A204.1 (cell line): ENCODE measurements at regions not wholly inside any gene's neighbourhood (a gene's known extent, or its start where the extent isn't known, plus 50 kb on each side); places are given as distances from the start of the nearest gene placed in this dataset.
"Not testable (repeated sequence)": the region's sequence is repeated elsewhere in the genome, so short reads cannot be mapped to it uniquely, and the experiment has no call there.

Source experiments
- FAIRE-seq: peaks from 2 replicates; lab custom pipeline; 2012; peaks lifted over from hg19 to GRCh38; lab: Jason Lieb, UNC

DNA sequence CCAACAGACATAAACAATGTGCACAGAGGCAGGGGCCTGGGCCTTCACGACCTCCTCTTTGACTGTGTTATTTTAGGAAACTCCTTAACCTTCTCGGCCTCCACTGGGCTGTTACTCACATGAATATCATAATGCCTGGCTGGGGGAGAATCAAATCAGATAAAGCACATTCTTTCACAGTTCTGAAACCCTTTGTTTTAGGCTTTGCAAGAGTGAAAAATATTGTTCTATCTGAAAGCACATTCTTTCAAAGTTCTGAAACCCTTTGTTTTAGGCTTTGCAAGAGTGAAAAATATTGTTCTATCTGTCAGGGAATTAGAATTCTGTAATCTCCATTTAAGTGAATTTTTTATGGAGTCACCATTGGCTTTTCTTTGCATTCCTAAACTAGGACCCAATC is 50.7 kb upstream of the SYNDIG1 start:
- FAIRE-seq, result no peak

DNA sequence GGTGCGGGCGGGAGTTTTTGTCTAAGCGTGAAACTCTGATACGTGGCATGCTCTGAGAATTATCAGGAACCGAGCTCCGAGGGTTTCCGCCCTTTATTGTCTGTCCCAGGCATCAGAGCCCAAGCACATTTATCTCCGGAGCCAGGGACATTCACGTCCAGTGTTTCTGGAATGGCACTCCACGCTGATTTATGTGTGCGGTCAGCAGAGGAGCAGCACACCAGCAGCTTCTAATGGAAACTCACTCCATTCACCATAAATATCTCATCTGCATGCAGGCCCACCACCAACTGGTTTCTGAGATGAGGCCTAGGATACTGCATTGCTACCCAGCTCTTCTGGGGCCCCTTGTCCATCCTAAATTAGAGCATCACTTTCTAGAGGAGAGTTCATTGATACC is 51.9 kb upstream of the SYNDIG1 start:
- FAIRE-seq, result no peak

DNA sequence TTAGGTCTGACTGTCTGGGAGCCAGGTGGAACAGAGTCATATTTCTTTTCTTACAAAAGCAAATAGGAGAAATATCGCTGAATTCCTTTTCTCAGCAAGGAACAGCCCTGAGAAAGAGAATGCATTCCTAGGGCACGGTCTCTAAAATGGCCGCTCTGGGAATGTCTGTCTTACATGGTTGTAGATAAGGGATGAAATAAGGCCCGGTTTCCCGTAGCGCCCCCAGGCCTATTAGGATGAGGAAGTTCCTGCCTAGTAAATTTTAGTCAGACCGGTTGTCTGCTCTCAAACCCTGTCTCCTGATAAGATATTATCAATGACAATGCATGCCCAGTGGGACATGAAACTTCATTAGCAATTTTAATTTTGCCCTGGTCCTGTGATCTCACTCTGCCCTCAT is 54.0 kb upstream of the SYNDIG1 start:
- not testable (repeated sequence) for FAIRE-seq

DNA sequence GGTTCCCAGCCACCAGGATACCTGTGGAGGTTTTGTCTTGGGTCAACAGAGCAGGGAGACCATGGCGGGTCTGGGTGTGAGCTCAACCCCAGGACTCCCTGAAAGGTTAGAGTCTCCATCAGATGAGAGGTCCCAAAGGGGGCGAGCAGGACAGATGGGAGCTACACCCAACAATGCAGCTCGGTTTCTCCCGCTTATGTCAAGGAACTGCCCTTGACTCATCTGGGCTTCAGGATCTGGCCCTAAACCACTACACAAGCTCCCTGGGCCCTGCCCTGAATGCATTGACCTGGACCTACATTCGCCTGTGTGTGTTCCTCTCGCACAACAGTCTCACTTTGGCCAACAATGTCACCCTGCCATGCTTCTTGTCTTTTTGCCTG is 57.6 kb upstream of the SYNDIG1 start:
- FAIRE-seq, result no peak

DNA sequence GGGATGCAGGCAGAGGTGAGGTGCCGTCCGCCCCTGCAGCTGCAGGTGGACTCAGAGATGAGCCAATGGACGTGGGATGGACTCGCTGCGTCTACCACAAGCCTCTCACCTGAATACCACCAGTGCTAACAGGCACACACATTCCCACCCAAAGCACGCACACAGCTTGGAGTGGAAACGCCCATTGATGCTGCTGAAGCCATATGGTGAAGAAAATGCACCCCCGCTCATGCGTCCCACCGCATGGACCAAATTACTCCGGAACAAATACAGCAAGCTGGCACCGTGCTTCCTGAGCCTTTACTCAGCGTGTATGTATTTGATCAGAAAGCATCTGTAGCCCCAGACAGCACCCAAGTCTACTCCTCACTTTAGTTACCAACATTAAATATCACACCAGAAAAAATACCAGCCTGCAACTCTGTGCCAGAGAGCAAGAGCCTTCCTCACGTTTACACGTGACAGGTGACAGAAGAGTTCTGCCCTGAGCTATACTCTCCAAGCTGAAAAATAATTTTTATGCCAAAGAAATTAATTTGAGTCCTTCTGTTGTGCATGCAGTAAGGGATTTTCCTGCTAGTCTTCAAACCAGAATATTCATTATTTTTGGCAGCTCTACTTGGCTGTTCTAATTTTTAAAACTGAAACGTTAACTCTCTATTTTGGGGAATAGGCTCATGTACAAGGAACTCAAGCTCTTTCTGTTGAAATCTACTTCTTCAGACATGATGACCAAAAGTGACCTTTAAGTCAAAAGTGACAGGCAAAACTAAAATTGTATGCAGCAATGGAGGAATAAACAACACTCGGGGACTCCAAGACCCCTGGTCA is 58.2 kb upstream of the SYNDIG1 start:
- FAIRE-seq, result no peak

DNA sequence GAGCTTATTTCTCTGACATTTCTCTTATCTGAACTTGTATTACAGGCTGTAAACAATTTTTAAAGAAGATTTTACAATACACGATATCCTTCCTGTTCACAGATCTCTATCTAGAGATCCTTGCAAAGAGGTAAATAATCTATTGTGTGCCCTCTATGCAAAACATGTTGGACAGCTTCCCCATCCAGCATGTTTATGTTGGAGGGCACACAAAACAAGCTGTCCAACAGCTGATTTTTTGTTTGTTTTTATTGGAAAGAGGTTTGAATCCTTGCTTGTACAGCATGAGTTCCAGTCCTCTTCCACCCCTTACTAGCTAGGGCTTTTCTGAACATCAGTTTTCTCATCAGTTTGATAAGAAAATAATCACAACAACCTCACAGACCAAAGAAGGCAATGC is 62.3 kb upstream of the SYNDIG1 start:
- FAIRE-seq, result no peak

DNA sequence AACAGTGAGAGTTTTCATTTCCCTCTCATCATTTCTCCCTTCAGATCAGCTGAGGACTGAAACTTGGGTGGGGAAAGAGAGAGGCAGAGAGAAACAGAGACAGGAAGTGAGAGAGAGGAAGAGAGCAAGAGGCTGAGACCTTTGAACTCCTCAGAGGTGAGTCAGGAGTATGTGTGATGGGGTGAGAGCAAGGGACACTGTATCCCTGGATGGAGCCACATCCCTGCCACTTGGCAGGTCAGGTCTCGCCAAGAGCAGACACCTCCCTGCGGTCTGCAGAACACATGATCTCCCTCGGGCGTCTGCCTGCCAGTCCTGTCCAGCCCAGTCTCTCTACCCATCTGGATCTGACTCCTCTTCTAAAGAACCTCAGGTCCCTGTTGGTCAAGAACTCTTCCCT is 62.7 kb upstream of the SYNDIG1 start:
- FAIRE-seq, result no peak

DNA sequence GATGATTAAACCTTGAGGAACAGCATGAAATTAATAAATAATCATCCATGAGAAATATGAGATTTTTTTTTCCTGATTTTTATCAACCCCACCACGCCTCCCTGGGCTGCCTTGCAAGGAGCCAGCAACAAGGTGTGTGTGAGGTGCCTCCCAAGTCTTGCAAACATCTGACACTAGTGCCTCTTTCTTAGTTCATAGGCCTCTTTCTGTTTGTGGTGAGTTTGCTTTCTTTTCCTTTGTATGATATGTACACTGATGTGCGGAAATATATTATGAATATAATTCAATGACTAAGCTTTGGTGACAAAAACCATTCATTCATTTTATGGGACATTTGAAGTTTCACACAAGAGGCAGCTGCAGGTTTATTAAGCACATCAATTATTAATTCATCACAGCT is 63.2 kb upstream of the SYNDIG1 start:
- FAIRE-seq, result no peak

DNA sequence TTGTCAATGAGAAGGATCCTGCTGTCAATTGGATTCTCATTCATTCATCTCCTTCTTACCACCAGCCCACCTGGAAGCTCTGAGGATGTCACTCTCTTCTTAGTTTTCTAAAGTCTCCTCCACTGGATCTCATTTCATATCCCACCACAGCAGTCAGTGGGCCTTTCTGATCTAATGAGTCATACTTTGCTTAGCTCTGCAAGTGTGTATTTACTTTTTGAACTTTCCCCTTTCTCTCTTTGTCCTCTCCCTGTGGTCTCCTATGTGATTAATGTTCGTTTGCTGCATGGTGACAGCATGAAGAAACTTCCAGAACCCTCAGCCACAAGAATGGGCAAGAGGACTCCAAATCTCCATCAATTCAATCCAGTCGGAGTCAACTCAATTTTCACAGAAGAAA is 63.6 kb upstream of the SYNDIG1 start:
- no peak for FAIRE-seq

DNA sequence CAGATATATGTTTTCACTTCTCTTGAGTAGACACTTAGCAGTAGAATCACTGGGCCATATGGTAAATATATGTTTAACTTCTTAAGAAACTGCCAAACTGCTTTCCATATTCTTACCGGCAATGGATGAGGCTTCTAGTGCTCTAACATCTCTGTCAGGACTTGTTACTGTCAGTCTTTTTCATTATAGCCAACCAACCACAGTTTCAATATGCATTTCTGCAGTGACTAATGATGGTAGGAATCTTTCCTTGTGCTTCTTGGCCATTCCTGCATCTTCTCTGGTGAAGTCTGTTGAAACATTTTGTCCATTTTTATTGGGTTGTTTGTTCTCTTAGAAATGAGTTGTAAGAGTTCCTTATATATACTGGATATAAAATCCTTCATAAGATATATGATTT is 66.0 kb upstream of the SYNDIG1 start:
- FAIRE-seq, result no peak

DNA sequence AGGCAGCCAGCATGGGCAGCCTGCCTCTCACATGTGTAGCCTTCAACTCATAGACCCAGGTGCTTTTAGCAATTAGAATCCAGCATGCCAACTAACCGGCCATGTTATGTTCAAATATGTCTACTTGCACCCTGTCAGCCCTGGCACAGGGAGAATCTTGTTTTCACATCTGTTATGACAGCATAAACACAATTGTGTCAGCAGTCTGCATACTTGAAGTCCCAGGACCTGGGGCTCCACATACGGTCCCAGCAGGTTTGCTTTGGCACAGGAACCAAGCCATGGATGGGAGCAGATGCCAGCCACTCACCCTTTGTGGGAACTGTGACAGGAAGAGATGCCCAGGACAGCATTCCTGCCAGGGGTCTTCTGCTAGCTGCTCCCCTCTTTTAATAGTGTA is 67.2 kb upstream of the SYNDIG1 start:
- FAIRE-seq, result no peak

DNA sequence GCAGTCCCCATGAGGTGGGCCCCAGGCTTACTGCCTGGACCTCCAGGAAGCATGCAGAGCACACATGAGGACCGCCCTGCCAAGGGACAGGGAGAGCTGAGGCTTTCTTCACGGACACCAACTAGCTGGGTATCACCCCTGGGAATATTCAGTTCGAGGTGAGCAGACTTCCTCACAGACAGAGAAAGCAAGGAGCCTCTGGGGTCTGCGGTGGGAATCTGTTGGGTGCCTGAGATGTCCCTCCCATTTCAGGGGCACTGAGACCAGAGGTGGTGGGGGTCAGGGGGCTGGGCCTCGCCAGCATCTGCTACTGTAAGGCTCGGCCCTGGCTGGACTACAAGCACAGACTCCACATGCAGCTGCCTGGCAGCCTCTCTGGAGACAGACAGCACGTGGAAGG is 74.3 kb upstream of the SYNDIG1 start:
- FAIRE-seq, result no peak

DNA sequence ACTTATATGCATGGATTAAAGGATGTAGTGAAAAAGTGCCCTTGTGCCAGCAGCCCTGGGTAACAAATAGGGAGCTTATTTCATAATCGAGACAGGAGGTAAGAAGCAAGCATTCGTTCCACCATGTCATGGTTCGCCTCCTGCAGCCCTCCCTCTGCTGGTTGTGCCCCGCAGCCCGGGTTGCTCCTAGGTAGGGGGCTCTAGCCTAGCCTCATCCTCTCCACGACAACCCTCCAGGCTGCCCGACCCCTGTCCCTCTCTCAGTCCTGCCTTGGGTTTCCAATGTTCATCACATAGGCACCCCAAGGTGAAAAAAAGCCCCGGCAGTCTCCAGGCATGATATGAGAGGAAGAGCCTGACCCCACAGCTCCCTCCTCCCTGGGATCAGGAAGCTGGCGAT is 75.5 kb upstream of the SYNDIG1 start:
- FAIRE-seq, result no peak

DNA sequence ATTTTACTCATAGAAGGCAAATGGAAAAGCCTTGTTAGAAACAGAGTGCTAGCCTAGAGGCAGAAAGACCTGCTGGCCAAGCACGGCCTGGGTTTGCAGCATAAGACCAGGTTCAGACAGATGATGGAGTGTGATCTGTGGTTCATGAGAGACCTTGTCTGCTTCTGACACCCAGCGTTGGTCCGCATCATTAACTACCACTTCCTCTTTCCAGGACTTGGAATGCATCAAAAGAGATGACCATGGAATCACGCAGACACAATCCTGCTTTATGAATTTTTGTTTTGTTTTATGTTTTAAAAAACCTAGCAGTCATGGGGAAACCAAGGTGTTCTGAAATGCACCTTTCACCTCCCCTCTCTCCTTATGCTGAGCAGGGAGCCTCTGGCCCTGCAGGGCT is 76.8 kb upstream of the SYNDIG1 start:
- no peak for FAIRE-seq

DNA sequence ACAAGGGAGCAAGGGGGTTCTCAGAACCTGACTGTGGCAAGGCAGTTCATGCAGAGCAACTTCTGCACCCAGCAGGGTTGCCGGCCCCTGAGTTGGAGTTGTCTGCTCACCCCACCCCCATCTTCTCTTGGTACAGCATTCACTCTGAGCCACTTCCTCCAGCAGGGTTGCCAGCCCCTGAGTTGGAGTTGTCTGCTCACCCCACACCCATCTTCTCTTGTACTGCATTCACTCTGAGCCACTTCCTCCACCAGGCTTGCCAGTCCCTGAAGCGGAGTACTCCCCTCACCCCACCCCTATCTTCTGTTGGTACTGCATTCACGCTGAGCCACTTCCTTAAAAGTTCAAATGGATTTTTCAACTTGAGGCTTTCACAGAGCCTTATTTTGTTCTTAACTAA is 79.7 kb upstream of the SYNDIG1 start:
- FAIRE-seq, result no peak

DNA sequence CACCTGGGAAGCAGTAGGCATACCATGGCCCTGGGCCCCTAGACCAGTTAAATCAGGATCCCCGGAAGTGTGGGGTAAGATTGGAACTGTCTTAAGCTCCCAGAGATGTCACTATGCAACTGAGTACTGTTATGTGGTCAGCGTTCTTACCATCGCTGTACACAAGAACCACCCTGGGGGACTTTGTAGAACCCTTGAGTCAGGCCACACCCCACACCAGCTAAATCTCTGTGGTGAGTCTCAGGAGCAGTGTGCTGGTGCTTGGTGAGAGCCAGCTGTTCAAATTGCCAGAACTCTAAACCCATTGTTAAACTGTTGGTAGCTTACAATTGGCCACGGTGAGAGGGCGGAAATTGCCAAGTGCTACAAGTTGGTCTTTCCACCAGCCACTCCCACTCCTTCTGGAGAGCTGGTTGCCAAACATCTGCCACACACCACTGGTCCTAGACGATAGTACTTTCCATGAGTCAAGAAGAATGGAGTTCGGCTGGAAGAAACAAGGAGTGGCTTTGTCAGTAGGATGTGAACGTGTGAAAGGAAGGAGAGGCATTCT is 80.5 kb upstream of the SYNDIG1 start:
- FAIRE-seq, result no peak

DNA sequence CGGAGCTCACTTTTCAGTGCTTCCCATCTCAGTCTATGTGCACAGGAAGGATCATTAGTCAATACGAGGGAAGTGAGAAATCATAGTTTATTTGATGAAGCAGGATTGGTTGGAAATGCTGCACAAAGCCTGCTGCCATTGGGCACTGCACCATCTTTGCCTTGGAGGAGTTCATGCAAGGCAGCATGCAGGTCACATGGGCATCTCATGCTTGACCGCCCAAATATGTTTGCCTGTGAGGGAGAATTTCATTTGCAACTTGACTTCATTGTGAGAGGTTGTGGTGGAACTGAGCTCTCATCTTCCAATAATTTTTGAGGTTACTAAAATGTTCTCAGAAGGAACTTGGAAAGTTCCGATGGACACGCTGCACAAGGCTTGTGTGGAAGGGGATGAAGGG is 83.9 kb upstream of the SYNDIG1 start:
- no peak for FAIRE-seq

DNA sequence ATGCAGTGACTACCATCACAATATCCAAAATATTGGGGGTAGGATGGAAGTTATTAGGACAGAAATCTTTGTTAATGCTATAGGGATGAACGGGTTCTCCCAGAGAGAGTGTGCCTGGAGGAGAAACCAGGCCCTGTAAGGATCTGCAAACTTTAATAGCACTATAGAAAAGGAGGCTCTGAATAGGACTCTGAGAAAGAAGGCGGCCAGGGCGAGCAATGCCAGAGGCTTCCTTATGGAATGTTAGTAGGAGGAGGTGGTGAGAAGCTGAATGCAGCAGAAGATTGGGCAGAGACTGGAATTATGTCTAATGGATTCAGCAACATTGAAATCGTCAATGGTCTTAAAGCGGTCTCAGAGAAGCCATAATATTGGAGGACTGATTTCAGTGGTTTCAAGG is 84.6 kb upstream of the SYNDIG1 start:
- FAIRE-seq, result no peak

DNA sequence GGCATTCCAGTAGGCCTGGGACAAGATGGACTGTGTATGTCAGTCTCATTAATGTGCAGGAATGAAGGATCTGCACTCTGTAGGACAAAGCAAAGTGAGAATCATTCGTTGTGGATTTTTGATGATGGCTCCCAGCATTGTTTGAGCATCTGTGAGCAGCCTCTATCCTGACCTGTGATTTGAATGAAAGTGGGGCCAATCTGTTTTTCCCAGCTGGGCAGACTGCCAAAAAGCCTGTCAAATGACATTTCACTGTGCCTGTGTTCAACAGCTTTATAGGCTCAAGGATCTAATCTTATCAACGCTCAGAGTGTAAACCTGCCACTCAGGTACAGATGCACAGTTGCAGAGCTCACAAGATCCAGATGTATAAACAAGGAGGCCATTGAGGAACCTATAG is 86.7 kb upstream of the SYNDIG1 start:
- no peak for FAIRE-seq

DNA sequence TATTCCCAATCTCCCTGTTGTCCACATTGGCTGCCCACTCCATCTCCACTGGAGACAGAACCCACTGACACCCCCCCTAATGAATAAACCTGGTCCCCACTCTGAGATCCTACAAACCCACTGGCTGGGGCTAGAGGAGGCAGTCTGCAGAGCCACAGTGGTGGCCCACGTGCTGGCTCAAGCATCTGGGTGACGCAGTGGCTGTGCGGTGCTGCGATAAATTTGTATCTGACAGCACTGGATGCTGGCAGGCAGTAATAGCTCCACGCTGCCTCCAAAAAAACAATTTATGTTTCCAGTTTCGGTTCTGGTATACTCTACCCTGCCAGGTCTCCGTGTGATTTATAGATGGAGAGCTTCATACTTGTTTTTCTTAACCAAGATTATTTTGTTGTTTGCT is 87.1 kb upstream of the SYNDIG1 start:
- FAIRE-seq, result no peak

DNA sequence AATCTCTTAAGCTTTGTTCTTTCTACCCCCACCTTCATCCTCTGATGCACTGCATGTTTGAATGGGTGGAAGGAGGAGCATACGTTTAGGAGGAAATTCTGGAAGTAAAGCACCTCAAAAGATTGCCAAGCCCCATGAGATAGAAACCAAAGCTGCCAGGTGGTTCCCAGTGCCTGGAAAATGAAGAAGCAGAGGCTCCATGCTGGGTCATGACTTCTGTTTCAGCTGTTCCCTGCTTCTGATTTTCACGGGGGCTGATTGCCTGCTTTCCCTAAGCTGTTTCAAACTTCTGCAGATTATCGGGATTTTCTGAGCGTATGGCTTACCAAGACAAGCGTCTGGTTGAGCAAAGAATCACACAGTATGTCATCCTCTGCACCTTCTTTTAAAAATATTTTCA is 87.5 kb upstream of the SYNDIG1 start:
- no peak for FAIRE-seq

DNA sequence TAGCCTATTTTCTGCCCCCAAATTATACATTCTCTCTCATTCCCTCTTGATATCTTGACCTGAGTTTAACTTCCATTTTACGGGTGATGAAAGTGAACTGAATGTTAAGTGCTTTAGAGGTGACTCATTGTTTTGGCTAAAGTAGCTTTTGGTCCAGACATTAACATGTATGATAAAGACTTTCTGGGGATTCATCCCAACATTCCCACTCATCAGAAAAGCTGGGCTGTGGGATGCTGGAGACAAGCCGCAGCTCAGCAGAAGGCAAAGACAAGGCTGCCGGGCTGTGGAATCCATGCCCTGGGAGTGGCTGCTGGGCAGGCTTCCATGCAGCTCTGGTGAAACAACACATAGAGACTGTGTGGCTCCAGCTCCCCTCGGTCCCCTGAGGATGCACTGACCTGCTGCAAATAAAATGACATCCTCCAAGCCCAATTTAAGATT is 89.9 kb upstream of the SYNDIG1 start:
- FAIRE-seq, result no peak

DNA sequence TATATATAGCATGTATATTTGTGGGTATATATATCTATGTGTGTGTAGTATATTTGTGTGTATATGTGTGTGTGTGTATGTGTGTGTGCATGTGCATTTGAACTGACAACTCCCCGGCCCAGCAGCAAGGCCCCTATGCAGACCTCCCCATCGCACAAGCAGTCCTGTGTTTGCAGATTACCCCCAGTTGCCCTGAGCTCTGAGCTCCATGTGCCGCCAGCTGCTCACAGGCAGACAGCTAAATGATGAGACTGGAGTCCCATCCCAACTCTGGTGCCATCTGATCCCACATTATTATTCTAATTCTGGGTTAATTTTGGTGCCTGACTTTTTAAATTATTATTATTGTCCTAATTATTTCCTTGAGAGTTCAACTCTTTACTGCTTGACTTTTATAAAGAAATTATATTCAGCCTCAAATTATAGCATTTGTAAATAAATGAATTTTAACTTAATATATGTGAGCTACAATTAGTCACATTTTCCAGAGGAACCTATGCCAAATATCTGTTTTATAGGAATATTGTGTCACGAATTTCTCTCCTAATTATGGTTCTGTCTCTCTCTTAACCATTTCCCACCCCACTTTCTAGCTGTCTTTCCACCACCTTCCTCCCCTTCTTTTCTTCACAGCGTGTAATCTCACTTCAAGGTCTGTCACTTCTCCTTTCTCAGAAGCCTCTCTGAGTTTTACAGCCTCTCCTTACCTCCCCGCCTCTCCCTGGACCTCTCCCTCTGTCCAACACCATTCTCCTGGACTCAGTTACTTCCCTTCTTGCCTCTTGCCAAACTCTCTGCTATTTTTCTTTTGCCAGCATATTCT is 90.6 kb upstream of the SYNDIG1 start:
- FAIRE-seq, result no peak
